Thoracic aorta (tissue), 2 donors: ENCODE measurements at regions not wholly inside any gene's neighbourhood (a gene's known extent, or its start where the extent isn't known, plus 50 kb on each side); places are given as distances from the start of the nearest gene placed in this dataset.

Experiments used
- ATAC-seq: fragments of 150-250 bp; one replicate; pipeline ENCODE4 v1.8.0; 2017; ENCODE audit warnings: low read depth; ENCODE audit not compliant: insufficient number of reproducible peaks, low FRiP score
- DNase-seq: peaks from one replicate; pipeline ENCODE4 v3.0.0-alpha.2; 2020; ENCODE audit warnings: low spot score
- H3K27ac ChIP-seq, 2 donors: fragments of 200-600 bp; sonication (generic); 1 replicate in 1 of 2; 2 replicates in 1 of 2; pipeline ENCODE4 v1.5.1; 2016; ENCODE audit warnings: mild to moderate bottlenecking in 2 of 2, moderate library complexity in 2 of 2
- H3K27me3 ChIP-seq: fragments of 200-600 bp; sonication (generic); replicated peaks from 2 replicates; pipeline ENCODE4 v1.6.0; 2016; ENCODE audit warnings: mild to moderate bottlenecking; ENCODE audit not compliant: insufficient read depth
- H3K36me3 ChIP-seq: fragments of 200-600 bp; sonication (generic); one replicate; pipeline ENCODE4 v1.5.1; 2016
- H3K4me1 ChIP-seq, 2 donors: fragments of 200-600 bp; sonication (generic); 1 replicate in 1 of 2; 2 replicates in 1 of 2; pipeline versions ENCODE4 v1.5.1 to v1.6.0; 2016; ENCODE audit warnings: low read depth in 2 of 2, mild to moderate bottlenecking in 1 of 2; ENCODE audit not compliant: control insufficient read depth in 1 of 2
- H3K4me3 ChIP-seq: fragments of 200-600 bp; sonication (generic); 2 replicates; pipeline ENCODE4 v1.5.1; 2016; ENCODE audit warnings: mild to moderate bottlenecking
- H3K9me3 ChIP-seq: fragments of 200-600 bp; sonication (generic); 2 replicates; pipeline ENCODE4 v1.5.1; 2016
- TF ChIP-seq, protein P1 (sequence below): fragments of 200-600 bp; sonication (generic); IDR thresholded peaks from one replicate; pipeline ENCODE4 v1.5.1; 2019; ENCODE audit warnings: antibody characterized with exemption

DNA sequence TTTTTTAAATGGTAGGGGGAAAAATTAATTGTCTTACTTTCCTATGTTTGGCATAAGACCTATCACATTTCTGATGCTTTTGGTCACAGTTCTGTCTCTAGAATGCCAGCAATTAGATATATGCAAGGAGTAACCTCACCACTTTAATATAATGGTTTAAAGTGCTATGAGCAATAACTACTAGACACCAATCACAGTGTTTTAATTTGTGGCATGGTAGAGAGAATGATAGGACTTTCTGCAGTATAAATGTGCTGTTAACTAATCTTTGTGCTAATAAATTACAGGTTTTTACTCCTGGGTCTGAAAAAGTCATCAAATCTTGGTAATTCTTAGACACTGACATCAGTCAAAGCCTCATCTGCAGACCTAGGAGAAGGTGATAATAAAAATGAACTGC, 2110.3 kb downstream of the NCAM2 start:
- ATAC-seq (no peak), DNase-seq (no peak)
- no peak overlapping the region for H3K4me3 ChIP-seq
- H3K36me3 ChIP-seq = no peaks in the 10 kb centered on the region
- TF ChIP-seq, protein P1, sequence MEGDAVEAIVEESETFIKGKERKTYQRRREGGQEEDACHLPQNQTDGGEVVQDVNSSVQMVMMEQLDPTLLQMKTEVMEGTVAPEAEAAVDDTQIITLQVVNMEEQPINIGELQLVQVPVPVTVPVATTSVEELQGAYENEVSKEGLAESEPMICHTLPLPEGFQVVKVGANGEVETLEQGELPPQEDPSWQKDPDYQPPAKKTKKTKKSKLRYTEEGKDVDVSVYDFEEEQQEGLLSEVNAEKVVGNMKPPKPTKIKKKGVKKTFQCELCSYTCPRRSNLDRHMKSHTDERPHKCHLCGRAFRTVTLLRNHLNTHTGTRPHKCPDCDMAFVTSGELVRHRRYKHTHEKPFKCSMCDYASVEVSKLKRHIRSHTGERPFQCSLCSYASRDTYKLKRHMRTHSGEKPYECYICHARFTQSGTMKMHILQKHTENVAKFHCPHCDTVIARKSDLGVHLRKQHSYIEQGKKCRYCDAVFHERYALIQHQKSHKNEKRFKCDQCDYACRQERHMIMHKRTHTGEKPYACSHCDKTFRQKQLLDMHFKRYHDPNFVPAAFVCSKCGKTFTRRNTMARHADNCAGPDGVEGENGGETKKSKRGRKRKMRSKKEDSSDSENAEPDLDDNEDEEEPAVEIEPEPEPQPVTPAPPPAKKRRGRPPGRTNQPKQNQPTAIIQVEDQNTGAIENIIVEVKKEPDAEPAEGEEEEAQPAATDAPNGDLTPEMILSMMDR = no peak
- H3K27ac ChIP-seq = no peak overlapping the region
- no peaks in the 10 kb centered on the region for H3K27me3 ChIP-seq
- no peaks in the 10 kb centered on the region for H3K4me1 ChIP-seq
- no peaks in the 10 kb centered on the region for H3K9me3 ChIP-seq

DNA sequence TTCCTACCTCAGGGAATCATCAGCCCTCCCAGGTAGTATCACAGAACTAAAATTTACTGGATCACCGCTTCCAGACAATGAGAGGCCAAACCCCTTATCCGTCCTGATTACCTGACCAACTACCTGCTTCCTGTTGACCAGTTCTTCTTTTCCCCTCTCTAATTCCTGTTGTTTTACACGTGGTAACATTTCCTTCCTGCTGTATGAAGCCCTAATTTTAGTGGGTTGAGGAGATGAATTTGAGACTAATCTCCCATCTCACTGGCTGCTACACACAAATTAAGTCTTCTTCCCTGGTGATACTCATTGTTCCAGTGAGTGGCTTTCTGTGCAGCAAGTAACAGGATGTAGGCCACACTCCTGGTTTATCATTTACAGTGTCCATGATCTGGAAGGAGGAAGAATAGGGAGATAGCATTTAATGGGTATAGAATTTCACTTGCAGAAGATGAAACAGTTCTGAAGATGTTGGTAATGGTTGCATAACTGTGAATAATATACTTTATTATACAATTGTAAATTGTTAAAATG, 2112.9 kb downstream of the NCAM2 start:
- Histone ChIP-seq H3K36me3 (no peaks in the 10 kb centered on the region), H3K27me3 (no peaks in the 10 kb centered on the region), H3K27ac (no peak overlapping the region), H3K4me3 (no peak overlapping the region), H3K9me3 (no peaks in the 10 kb centered on the region), H3K4me1 (no peaks in the 10 kb centered on the region)
- TF ChIP-seq, protein P1 = no peak
- DNase-seq (no peak), ATAC-seq (no peak)

DNA sequence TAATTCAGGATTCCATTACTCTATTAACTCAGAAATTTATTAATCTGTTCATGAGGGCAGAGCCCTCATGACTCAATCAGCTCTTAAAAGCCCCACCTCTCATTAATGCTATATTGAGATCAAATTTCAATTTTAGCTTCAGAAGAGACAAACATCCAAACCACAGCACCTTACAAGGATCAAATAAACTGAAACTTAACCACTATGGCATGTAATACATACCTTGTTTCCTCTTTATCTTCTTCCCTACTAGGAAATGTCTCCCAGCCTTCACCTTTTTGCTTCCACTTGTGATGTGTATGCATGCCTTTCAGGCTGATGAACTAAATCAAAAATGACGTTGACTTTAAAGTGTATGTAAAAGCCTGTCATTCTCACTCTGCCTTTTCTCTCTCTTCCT, 2121.3 kb downstream of the NCAM2 start:
- H3K27me3 ChIP-seq = no peaks in the 10 kb centered on the region
- no peak for DNase-seq
- TF ChIP-seq, protein P1 = no peak
- no peaks in the 10 kb centered on the region for H3K4me1 ChIP-seq
- ATAC-seq = no peak
- H3K4me3 ChIP-seq = no peak overlapping the region
- no peaks in the 10 kb centered on the region for H3K9me3 ChIP-seq
- H3K27ac ChIP-seq = no peak overlapping the region
- H3K36me3 ChIP-seq = no peaks in the 10 kb centered on the region

DNA sequence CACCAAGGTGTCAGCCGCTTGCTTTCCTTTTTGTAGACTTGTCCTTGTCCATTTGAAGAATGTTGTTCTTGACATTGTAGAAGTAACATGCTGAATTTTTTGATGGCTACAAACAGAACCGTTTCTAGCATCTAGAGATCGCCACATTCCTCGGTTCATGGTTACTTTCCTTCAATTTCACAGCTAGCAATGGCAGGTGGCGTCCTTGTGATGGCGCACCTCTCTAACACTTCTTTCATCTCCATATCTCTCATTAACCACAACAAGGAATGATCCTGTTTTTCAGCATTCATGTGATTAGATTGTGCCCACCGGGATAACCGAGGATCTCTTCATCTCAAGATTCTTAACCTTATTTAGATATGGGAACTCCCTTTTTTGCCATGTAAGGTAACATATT, 2129.8 kb downstream of the NCAM2 start:
- ATAC-seq (no peak), DNase-seq (no peak)
- Histone ChIP-seq H3K4me1 (no peaks in the 10 kb centered on the region), H3K36me3 (no peaks in the 10 kb centered on the region), H3K9me3 (no peaks in the 10 kb centered on the region), H3K27ac (no peak overlapping the region), H3K27me3 (no peaks in the 10 kb centered on the region), H3K4me3 (no peak overlapping the region)
- TF ChIP-seq, protein P1 = no peak

DNA sequence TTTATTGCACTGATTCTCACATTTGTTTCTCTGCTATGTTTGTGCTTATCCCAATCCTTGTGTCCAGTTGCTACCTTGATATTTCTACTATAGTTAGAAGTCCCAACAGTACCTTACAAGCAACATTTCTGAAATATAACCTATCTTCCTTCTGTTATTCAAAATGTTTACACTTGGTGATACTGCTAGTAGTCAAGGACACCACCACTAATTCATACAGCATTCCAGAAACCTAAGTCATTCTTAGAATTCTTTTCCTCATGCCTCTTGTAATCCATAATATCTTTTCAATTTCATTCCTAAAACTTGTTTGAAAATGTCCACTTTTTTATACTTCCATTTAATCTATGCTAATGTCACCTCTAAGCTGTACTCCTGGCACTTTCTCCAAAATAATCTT, 2132.1 kb downstream of the NCAM2 start:
- Histone ChIP-seq H3K4me3 (no peak overlapping the region), H3K27ac (no peak overlapping the region), H3K9me3 (no peaks in the 10 kb centered on the region), H3K36me3 (no peaks in the 10 kb centered on the region), H3K4me1 (no peaks in the 10 kb centered on the region), H3K27me3 (no peaks in the 10 kb centered on the region)
- ATAC-seq (no peak), DNase-seq (no peak)
- TF ChIP-seq, protein P1 = no peak
